ENCODE measurements at regions not wholly inside any gene's neighbourhood (a gene's known extent, or its start where the extent isn't known, plus 50 kb on each side); places are given as distances from the start of the nearest gene placed in this dataset.

GRCh38 chr18:76113101-76113500, 381.9 kb downstream of the ZNF516 start:
- no peak for TF ChIP-seq CTCF (IDR thresholded peaks at IDR 0.05; ENCODE audit: low read depth, low read length)
- in situ Hi-C loops (cut with HindIII; ENCODE audit: low sequenced_read_pairs) = no loop called here
- DNase-seq (ENCODE audit: low read depth, low spot score) = no peak

GRCh38 chr18:76102626-76103025, 392.4 kb downstream of the ZNF516 start:
- in situ Hi-C loops (cut with HindIII; ENCODE audit: low sequenced_read_pairs) = no loop called here
- TF ChIP-seq CTCF (IDR thresholded peaks at IDR 0.05; ENCODE audit: low read depth, low read length) = no peak

More at GRCh38 chr18:76113101-76113500, 381.9 kb downstream of the ZNF516 start:
- no peak overlapping the region for H3K4me3 ChIP-seq (ENCODE audit: low read depth, low read length)

GRCh38 chr18:76102156-76102555, 392.9 kb downstream of the ZNF516 start:
- in situ Hi-C loops (cut with HindIII; ENCODE audit: low sequenced_read_pairs) = no loop called here
- H3K4me3 ChIP-seq (ENCODE audit: low read depth, low read length) = no peak overlapping the region
- TF ChIP-seq CTCF (IDR thresholded peaks at IDR 0.05; ENCODE audit: low read depth, low read length) = no peak
- no peak for DNase-seq (ENCODE audit: low read depth, low spot score)

More at GRCh38 chr18:76102626-76103025, 392.4 kb downstream of the ZNF516 start:
- DNase-seq (ENCODE audit: low read depth, low spot score) = no peak
- no peak overlapping the region for H3K4me3 ChIP-seq (ENCODE audit: low read depth, low read length)

- no peak for TF ChIP-seq CTCF (IDR thresholded peaks at IDR 0.05; ENCODE audit: low read depth, low read length)
- DNase-seq (ENCODE audit: low read depth, low spot score) = no peak
- in situ Hi-C loops (cut with HindIII; ENCODE audit: low sequenced_read_pairs) = no loop called here
- H3K4me3 ChIP-seq (ENCODE audit: low read depth, low read length) = no peak overlapping the region
Measured at GRCh38 chr18:76099931-76100457, 395.0 kb downstream of the ZNF516 start.

- TF ChIP-seq CTCF (IDR thresholded peaks at IDR 0.05; ENCODE audit: low read depth, low read length) = no peak
- no peak overlapping the region for H3K4me3 ChIP-seq (ENCODE audit: low read depth, low read length)
- in situ Hi-C loops (cut with HindIII; ENCODE audit: low sequenced_read_pairs) = no loop called here
- no peak for DNase-seq (ENCODE audit: low read depth, low spot score)
Measured at GRCh38 chr18:76098674-76099411, 396.2 kb downstream of the ZNF516 start.

- in situ Hi-C loops (cut with HindIII; ENCODE audit: low sequenced_read_pairs) = no loop called here
- H3K4me3 ChIP-seq (ENCODE audit: low read depth, low read length) = no peak overlapping the region
- no peak for DNase-seq (ENCODE audit: low read depth, low spot score)
- TF ChIP-seq CTCF (IDR thresholded peaks at IDR 0.05; ENCODE audit: low read depth, low read length) = no peak
Measured at GRCh38 chr18:76081536-76081935, 413.5 kb downstream of the ZNF516 start.
